GM18507 (cell line): ENCODE measurements at regions not wholly inside any gene's neighbourhood (a gene's known extent, or its start where the extent isn't known, plus 50 kb on each side); places are given as distances from the start of the nearest gene placed in this dataset.

Experiments
- DNase-seq: peaks from one replicate; pipeline ENCODE4 v3.0.0; 2011; ENCODE audit warnings: low read depth; ENCODE audit not compliant: insufficient read length; ENCODE audit errors: extremely low spot score
- FAIRE-seq: peaks from 2 replicates; lab custom pipeline; 2011; peaks lifted over from hg19 to GRCh38; lab: Jason Lieb, UNC

DNA sequence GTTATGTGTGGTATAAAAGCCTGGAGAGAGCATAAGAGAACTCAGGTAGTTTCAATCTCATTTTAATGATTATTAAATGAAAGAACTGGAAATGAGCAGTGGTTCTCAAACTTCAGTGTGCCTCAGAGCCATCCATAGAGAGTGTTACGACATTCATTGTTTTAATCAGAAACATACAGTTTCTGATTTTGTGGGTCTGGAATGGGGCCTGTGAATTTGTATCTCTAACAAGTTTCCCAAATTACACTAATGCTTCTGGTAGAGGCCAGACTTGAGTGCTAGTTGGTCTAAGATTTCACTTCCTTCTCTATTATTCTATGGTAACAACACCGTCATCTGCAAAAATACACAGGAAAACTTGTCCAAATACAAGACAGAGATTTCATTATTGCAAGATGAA, 292.0 kb upstream of the NECTIN3 start:
- FAIRE-seq = no peak
- DNase-seq = no peak

DNA sequence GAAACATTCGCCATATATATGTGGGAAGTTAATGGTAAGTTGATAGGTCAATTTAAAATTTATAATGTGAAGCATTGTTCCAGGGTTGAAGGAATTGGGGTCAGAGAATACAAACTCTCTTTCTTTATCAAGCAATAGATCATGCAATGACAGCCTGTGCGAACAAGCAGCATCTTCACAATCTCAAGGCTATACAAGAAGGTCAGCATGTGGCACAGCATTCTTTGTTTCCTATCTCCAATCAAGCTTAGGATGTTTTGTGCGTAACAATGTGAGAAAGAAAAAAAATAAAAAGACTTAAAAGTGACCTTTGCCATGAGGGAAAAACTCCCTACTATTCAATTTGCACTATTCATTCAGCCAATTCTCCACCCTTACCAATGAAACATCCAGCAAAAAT, 288.1 kb upstream of the NECTIN3 start:
- no peak for DNase-seq
- no peak for FAIRE-seq

DNA sequence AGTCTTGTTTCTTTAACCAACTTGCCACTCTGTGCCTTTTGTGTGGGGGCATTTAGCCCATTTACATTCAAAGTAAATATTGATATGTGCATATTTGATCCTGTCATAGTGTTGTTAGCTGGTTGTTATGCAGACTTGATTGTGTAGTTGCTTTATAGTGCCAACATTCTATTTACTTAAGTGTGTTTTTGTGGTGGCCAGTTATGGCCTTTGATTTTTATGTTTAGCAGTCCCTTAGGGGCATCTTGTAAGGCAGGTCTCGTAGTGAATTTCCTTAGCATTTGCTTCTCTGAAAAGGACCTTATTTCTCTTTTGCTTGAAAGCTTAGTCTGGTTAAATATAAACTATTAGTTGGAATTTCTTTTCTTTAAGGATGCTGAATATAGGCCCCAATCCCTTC, 282.8 kb upstream of the NECTIN3 start:
- DNase-seq = no peak
- FAIRE-seq = no peak

DNA sequence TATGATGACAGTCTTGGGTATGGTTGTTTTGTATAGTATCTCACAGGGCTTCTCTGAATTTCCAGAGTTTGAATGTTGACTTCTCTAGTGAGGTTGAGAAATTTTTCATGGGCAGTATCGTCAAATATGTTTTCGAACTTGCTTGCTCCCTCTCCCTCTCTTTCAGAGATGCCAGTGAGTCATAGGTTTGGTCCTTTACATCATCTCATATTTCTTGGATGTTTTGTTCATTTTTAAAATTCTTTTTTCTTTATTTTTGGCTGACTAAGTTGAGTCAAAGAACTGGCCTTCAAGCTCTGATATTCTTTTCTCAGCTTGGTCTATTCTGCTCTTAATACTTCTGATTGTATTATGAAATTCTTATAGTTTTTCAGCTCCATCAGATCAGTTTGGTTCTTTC, 282.3 kb upstream of the NECTIN3 start:
- FAIRE-seq (no peak), DNase-seq (no peak)

DNA sequence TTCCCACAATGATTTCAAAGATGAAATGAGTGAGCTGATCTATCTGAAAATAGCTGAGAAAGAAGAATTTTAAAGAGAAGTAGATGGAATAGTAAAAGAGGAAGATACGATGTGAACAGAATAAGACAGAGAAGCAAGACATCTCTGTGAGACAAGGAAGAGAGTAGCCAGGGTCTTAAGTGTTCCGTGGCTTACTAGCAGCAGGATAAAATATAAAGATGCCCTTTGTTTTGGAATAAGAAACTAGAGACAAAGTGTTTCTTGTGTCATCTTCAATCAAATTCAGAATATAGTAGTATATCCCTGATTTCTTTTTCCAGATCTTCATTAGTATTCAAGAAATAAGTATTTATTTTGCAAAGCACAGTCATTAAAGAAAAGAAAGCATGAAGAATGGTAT, 281.0 kb upstream of the NECTIN3 start:
- FAIRE-seq = no peak
- no peak for DNase-seq

DNA sequence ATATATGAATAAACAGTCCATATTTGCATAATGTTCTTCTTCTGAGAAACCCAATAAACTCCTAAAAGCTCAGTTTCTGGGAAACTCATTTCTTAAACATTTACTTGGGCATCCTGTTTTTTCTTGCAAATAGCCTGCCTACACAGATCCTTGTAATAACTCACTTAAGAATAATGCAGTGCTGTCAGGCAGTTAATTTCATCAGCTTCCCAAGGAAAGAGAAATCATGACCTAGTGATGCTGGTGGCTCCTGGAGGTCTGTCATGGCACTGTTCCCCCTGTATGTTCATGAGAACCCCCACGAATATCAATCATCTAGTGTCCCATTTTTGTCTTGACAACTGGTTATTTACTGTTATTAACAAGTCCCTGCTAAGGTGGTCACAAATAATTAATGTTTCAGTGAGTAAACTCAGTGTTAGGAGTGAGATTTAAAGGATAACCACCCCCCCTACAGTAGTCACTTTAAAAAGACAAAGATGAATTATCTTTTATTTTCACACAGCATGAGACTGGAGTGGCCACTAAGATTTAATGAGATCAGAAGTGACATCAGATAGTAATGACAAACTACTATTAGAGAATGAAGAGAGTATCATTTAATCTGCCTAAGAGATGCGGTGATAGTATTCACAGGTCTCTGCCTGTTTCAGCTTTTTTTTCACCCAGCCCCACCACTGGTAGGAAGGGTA, 279.5 kb upstream of the NECTIN3 start:
- FAIRE-seq = no peak
- DNase-seq = no peak

DNA sequence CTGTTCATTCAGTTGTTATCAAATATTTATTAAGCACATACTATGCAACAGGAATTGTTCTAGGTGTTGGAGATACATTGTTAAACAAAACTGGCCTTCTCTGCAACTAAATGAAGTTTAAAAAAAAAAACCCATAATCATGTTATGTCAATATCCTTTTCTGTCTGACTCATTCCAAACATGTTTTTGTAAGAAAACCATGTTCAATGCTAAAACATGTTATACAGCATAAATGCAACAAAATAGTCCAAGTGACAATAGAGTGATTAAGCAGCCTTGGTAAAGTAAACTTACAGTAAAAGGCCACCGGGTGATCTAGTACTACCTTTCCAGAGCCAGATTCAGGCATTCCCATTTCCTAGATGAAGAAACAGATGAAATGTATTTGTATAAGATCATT, 278.0 kb upstream of the NECTIN3 start:
- no peak for FAIRE-seq
- no peak for DNase-seq

DNA sequence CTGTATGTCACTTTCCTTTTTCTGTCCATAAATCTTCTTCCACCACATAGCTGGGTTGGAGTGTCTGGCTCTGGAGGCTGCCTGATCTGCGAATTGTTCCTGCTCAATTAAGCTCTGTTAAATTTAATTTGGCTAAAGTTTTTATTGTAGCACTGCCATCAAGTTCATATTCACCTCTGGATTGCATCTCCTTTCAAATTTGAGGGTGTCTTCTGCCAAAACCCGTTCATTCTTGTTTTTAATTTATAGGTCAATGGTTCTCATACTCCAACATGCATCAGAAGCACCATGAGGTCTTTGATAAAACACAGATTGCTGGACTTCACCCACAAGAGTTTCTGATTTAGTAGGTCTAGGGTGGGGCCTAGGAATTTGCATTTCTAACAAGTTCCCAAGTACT, 276.5 kb upstream of the NECTIN3 start:
- DNase-seq = no peak
- FAIRE-seq = no peak

DNA sequence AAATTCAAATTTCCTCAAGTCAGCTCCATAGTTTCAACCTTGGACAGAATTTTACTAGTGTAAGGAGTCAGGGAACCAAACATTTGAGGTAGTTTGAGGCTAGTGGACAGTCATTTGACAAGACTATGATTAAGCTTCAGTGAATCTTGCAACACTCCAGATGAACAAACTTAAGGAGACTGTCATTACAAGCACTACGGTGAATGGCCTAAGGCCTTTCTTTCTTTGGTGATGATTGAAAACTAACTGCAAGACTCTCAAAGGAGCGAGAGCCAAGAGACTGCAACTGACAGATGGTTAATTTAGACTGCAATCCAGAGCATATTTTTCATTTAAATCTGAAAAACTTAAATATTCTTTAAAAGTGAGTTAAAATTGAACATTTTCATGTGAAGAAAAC, 272.3 kb upstream of the NECTIN3 start:
- DNase-seq = no peak

DNA sequence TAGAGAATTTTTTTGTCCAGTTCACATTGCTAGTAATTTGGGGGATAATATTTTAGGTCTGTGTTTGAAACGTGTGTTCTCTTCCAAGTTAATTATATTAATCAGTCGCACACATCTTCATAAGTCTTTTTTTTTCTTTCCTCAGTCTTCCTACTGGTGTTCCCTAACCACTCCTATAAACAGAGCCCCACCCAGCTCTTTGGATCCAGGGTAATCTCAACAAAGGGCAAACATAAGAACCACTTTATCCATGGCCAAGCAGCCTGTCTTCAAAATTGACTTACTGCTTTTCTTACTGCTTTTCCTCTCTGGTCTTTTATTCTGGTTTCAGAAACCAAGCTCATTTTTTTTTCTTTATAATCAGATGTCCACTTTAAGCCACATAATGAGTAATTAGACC, 266.8 kb upstream of the NECTIN3 start:
- DNase-seq (no peak), FAIRE-seq (no peak)

More for the DNA sequence above, 272.3 kb upstream of the NECTIN3 start:
- FAIRE-seq = no peak

DNA sequence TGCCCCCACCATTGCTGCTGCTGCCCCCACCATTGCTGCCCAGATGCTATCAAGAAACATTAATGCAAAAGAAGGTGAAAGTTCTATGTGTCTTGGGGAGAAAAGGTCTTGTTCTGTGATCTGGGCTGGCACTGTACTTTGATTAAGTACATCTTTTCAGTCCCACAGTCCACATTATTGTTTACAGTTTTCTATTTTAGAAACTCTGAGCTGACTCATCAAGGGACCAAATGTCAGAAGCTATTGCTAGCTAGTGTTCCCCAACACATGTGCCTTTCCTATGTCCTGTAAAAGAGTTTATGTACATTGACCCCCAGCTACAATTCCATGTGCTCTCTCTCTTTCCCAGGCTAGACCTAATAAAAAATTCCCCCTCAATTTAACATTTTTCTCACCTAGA, 264.7 kb upstream of the NECTIN3 start:
- FAIRE-seq (no peak), DNase-seq (no peak)

DNA sequence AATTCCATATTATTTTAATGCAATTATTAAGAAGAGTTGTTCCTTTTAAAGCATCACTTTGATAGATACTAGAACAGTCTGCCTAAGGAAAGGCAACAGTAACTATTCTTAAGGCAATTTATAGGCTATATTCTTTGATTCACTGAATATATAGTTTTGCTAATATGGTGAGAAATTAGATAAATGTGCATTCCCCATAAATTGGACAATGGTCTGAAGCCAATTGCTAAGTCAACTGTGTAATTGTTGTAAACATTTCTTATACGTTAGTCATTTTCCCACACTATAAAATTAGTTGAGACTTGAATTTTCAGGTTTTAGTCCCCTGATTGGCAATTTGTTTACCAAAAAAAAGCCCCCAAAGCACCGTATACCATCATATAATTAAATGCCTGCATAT, 263.0 kb upstream of the NECTIN3 start:
- FAIRE-seq = no peak
- no peak for DNase-seq

DNA sequence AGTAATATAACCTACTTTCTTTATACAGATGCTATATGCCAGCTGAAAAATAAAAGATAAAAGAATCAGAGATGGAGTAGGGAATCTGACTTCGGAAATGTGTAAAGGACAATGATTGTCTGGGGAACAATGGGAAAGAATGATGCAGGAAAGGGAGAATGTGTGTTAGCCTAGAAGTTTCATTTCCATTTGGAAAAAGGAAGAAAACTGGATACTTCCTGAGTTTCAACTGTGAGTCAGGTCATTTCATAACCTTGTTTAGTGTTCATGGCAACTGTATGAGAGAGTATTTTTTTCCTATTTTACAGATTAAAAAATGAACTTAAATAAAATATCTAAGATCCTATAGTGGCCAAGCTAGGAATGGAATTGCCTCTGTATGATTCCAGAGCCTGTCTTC, 261.3 kb upstream of the NECTIN3 start:
- DNase-seq = no peak
- FAIRE-seq = no peak

DNA sequence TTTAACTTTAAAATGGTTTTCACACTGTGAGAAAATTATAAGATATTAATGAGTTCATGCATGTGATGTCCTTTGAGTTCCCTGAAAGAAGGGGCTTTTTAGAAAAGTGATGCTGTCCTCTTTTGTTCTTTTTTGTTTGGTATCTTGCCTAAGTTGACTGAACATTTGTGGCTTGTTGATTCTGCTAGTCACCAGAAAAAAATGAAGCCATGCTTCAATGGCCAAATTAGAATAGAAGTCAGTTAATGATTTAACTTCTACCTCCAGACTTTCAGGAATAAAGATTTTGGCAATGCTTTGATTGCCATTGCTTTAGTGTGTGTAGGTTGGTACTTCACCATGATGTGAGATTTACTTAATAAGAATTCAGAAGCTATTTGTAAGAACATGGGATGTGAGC, 260.6 kb upstream of the NECTIN3 start:
- DNase-seq (no peak), FAIRE-seq (no peak)

DNA sequence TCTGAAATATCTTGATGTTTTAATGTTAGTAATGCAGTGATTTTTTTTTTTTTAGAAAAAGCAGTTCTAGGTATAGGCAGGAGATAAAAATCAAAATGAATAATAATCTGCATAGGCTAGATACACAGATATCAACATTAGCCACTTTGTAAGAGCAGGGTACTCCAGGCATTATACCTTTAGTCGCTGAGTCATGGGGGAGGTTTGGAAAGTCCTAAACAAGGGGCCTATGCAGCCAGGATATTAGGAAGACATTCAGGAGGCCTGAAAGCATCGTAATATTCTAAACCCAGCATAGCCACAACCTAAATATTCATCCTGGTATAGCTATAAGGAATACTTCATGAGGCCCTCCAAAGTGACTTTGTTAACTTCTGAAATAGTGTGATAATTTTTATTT, 258.1 kb upstream of the NECTIN3 start:
- no peak for FAIRE-seq

DNA sequence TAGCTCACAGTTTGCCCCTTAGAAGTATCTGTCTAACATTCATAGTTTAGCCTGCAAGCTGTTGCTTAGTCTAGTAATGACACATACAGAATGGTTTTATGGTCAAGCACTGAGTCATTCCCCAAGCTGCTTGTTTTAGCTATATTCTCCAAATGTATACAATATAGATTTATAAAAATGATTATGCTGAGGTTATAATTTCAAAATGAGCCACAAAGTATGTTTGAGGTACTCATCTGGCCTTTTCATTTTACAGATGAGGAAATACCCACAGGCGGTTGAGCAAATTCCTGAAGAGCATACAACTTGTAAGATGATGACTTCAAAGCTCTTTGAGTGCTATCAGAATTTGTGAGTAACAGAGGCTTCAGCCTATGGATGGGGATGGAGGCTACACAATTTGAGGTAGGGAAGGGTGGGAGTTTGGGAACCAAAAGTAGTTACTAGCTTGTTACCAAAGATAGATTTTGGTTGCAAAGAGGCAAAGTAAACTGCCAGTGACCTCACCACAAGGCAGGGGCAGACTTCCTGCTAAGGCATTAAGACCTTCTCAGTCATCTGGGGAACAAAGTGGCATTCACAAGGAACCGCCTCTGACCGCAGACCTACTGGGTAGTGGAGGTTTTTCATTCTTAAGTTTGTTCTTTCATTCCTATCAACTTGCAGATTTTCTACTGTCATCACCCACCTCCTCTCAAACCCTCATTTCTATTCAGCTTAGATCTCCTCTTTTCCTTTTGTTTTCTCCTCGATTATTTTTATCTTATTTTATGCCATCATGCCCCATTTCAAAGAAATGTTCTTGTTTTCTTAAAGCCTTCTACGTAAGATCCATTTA, 257.2 kb upstream of the NECTIN3 start:
- FAIRE-seq (no peak), DNase-seq (no peak)

More for the DNA sequence above, 258.1 kb upstream of the NECTIN3 start:
- DNase-seq = no peak

DNA sequence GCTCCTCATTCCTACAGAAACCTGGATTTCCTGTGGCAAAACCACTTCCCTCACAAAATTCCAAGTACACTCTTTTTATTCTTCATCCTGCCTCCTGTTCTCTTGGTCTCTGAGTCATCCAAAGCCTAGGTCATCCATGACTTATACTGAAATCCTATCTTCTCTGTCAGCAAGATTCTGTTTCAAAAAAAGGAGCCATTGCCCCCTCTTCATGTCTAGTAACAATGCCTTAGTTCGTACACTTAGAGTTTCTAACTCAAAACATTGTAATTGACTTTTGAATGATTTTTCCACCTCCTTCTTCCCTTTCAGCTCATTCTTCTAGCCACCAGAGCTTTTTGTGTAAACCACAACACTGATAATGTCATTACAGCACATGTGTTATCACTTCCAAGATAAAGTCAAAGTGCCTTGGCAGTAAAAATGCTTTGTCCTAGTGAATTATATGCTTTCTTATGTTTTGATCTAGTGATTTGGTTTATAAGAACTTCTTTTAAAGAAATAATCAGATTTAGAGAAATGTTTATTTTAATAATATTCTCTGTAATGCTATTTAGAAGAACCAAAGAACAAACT, 256.5 kb upstream of the NECTIN3 start:
- no peak for FAIRE-seq
- DNase-seq = no peak

DNA sequence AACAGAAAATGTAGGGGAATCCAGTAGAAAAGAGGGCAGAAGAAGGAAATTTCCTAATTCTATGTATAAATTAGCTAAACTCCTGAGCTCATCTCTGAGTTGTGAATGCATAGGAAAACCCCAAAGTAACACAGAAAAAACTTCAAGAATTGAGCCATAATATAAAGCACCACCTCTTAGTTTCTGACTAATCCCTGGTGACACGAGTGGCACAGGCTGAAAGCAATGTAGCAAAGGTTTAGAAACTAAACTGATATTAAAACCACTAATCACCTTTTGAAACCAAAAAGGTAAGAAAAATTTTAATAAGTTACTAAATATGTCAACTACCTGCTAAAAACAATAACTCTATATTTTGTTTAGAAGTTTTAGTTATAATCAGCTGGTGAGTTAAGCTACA, 255.6 kb upstream of the NECTIN3 start:
- DNase-seq = no peak
- no peak for FAIRE-seq

DNA sequence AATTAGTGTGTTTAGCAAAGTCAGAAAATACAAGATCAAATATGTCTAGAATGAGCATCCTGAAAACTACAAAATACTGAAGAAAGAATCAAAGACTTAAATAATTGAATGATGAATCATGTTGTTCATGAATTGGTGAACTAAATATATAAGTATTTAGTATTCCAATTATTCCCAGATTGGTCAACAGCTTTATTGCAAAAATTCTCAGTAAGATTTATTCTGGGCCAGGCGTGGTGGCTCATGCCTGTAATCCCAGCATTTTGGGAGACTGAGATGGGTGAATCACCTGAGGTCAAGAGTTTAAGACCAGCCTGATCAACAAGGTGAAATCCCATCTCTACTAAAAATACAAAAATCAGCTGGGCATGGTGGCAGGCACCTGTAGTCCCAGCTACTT, 250.0 kb upstream of the NECTIN3 start:
- DNase-seq (no peak), FAIRE-seq (no peak)

DNA sequence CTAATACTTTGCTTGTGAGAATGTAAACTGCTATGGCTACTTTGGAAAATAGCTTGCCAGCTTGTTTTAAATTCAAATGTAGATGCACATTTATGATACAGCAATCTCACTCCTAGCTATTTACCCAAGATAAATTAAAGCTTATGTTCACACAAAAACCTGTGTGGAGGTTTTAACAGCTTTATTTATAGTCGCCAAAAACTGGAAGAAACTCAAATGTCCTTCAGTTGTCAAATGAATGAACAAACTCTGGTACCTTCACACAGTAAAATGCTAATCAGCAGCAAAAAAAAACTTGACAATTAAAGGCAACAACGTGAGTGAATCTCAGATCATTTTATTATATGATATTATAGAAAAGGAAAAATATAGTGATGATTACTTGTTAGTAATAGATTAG, 248.6 kb upstream of the NECTIN3 start:
- no peak for DNase-seq
- no peak for FAIRE-seq

DNA sequence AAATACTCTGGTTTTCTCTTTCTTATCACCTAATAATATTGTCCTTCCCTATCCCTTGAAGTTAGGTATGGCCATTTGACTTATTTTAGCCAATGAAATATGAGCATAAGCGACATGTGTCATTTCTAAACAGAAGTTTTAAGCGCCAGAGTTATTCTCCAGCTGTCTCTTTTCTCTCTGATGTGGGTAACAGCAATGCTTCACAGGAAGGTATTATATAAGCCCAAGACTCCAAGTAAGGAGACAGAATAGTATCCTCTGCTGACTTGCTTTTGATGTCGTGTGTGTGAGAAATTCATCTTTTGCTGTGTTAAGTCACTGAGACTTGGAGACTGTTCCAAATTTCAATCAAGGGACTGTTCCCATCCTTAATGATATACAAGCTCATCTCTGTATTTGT, 224.6 kb upstream of the NECTIN3 start:
- DNase-seq (no peak), FAIRE-seq (no peak)
